ENCODE measurements at regions not wholly inside any gene's neighbourhood (a gene's known extent, or its start where the extent isn't known, plus 50 kb on each side); places are given as distances from the start of the nearest gene placed in this dataset.

GRCh38 chr13:84934911-84935310, 864.3 kb downstream of the SLITRK6 start:
- no peak for DNase-seq

- no peak for DNase-seq
Observed at GRCh38 chr13:84933797-84934196, 865.4 kb downstream of the SLITRK6 start.

- no peak for DNase-seq
Observed at GRCh38 chr13:84931264-84931663, 868.0 kb downstream of the SLITRK6 start.

- DNase-seq = no peak
Observed at GRCh38 chr13:84927442-84928169, 871.6 kb downstream of the SLITRK6 start.

- no peak for DNase-seq
Observed at GRCh38 chr13:84925443-84925842, 873.8 kb downstream of the SLITRK6 start.

- no peak for DNase-seq
Observed at GRCh38 chr13:84923831-84924230, 875.4 kb downstream of the SLITRK6 start.

GRCh38 chr13:84917252-84917878, 881.9 kb downstream of the SLITRK6 start:
- no peak for DNase-seq

GRCh38 chr13:84912720-84913119, 886.5 kb downstream of the SLITRK6 start:
- DNase-seq = no peak

GRCh38 chr13:84910423-84910822, 888.8 kb downstream of the SLITRK6 start:
- DNase-seq = no peak

GRCh38 chr13:84903391-84903790, 895.8 kb downstream of the SLITRK6 start:
- DNase-seq = no peak

- no peak for DNase-seq
Observed at GRCh38 chr13:84902243-84902642, 897.0 kb downstream of the SLITRK6 start.

- no peak for DNase-seq
Observed at GRCh38 chr13:84896128-84896527, 903.1 kb downstream of the SLITRK6 start.

- DNase-seq = no peak
Observed at GRCh38 chr13:84894749-84895148, 904.5 kb downstream of the SLITRK6 start.

GRCh38 chr13:84885868-84886267, 913.4 kb downstream of the SLITRK6 start:
- DNase-seq = no peak

- no peak for DNase-seq
Observed at GRCh38 chr13:84873951-84874350, 925.3 kb downstream of the SLITRK6 start.

- DNase-seq = no peak
Observed at GRCh38 chr13:84870190-84870589, 929.0 kb downstream of the SLITRK6 start.

GRCh38 chr13:84867246-84867645, 932.0 kb downstream of the SLITRK6 start:
- no peak for DNase-seq

- DNase-seq = no peak
Observed at GRCh38 chr13:84865783-84866221, 933.4 kb downstream of the SLITRK6 start.

- DNase-seq = no peak
Observed at GRCh38 chr13:84864341-84864740, 934.9 kb downstream of the SLITRK6 start.

GRCh38 chr13:84847107-84847506, 952.1 kb downstream of the SLITRK6 start:
- no peak for DNase-seq

GRCh38 chr13:84845907-84846619, 953.2 kb downstream of the SLITRK6 start:
- no peak for DNase-seq

- DNase-seq = no peak
Observed at GRCh38 chr13:84844473-84844872, 954.7 kb downstream of the SLITRK6 start.

- DNase-seq = no peak
Observed at GRCh38 chr13:84843368-84843767, 955.9 kb downstream of the SLITRK6 start.

GRCh38 chr13:84834201-84834600, 951.9 kb upstream of the SLITRK1 start:
- no peak for DNase-seq
